Left hindlimb (tissue), 1 donor: ENCODE measurements at regions not wholly inside any gene's neighbourhood (a gene's known extent, or its start where the extent isn't known, plus 50 kb on each side); places are given as distances from the start of the nearest gene placed in this dataset.
A peak's percentile ranks its signal among the peaks of the same experiment; 100 is the strongest.

Experiments used
- DNase-seq: peaks from one replicate; pipeline ENCODE4 v3.0.0-alpha.2; 2018

- DNase-seq = no peak
Measured at GRCh38 chr3:64872345-64872744, 184.5 kb upstream of the ADAMTS9 start.

GRCh38 chr3:64871834-64872249, 184.0 kb upstream of the ADAMTS9 start:
- DNase-seq = no peak

DNA sequence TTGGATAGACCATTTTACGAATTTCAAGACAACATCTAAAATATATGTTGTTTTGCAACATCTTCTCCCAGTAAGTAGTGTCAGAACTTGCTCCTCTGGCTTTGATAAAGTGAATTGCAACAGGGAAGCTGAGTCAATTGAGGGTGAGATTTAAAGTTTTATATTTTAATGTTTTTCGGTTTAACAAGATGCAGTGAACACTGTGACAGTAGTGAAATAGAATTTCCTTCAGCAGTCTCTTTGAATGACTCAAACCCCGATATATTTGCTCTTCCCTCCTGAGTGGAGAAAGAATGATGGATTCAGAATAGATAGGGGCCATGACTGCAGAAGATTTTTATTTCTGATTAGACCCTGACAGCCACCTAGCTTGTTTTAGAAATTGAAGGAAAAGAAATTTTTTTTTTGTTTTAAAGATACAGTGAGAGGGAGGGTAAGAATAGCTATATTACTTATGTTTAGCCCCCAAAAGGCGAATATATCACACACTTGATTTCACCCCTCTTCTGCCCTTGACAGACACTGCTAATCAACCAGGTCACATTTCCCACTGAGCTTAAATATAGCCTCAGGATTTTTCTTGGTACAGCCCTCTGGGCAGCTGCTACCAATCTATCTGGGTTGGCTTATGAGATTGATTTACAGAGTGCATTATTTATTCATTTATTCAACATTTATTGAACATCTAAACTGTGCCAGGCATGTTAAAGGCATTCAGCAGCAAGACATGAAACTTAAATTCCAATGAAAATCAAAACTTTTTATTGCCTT, 183.3 kb upstream of the ADAMTS9 start:
- no peak for DNase-seq

DNA sequence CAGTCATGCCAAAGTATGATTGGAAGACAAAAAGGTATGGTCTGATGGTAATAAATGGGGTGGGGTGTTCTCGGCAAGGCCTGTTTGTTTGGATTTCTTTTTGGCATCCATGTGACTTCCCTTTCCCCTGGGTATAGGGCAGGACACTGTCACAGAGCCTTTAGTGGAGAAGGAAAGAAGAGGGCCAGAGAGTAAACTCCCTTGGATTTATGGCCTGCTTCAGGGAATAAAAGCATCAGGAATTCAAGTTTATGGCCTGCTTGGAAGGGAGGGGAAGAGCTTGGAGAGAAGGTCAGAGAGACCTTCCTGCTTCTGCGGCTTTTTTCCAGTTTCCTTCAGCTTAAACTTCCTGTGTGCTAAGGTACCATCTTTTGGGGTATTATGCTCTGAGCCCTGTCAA, 179.4 kb upstream of the ADAMTS9 start:
- no peak for DNase-seq

DNA sequence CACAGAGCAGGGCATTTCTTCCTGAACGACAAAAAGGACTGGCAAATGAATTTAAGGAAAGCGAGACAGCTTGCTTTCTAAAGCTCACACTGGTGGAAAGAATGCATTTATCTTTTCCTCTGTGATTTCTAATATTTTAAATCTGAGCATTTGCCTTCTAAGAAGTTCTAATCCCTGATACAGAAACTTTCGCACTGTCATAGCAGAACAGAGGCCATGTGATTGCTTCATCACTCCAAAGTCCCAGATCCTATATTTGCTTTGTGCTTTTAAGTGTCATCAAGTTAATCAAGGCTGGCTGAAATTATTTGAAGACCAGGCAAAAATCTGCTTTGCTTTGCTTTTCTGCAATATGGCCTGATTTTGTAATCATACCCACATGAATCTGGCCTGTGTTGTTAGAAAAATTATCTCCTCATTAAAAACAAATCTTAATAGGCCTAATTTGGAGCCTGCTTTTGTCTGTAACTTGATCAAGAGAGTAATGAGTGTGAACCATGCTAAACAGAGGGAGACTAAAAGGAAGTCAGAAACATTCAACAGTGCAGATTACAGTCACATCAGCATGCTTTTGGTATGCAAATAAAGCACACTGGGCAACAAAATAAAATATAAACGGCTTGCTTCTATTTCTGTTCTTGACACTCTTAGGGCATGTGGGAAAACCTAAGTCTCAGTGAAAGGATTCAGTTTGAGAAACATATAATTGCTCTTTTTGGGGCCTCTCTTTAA, 178.2 kb upstream of the ADAMTS9 start:
- no peak for DNase-seq

DNA sequence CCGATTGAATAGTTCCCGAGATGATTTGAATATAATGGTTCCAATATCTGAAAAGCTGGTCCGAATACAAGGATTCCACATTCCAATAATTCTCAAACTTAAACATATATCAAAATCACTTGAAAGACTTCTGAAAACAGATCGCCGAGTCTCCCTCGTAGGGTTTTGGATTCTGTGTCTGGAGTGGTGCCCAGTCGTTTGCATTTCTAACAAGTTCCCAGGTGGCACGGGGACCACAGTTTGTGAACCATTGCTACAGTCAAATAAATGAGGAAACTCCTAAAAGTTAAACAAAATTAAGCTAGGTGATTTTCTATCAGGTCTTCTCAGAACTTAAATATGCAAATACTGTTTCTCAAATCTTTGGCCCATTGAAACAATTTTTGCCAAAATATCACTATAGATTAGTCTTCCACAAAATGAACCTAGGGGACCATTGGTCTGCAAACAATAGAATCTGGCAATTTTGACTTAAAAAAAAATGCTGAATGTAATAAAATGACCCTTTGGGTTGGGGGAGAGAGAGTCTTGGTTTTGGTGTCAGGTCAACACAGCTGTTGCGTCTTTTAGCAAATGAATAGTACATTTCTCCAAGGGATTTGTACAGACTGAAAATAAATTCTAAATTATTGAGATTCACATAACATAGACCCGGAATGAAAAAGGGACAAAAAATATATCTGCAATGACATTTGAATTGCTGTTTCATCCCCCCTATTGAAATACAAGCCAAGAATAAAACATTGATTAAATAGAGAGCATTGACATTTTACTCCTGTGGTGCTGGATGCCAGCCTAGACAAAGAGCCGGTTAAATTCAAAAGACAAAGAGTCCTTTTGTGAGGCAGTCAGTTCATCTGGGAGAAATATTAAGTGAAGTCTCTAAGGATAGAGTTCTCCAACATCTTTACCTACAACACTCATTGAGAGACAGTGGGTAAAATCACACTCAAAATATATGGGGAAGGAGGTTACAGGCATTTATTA, 175.7 kb upstream of the ADAMTS9 start:
- DNase-seq = no peak

- DNase-seq = no peak
Measured at GRCh38 chr3:64861684-64862083, 173.9 kb upstream of the ADAMTS9 start.

DNA sequence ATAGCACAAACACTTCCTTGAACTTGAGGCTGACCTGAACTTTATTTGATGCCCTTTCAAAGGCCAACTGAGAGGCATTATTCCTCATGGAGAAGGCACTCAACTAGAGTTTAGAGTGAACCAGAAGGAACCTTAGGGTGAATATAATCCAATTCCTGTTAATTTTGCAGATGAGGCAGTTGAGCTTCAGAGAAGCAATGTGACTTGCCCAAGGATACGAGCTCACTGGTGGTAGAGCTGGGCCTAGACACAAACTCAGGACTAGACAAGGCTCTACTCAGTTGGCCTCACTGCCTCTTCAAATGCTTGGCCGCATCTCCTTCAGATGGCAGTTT, 172.7 kb upstream of the ADAMTS9 start:
- DNase-seq = no peak

- no peak for DNase-seq
Measured at GRCh38 chr3:64859625-64860535, 172.1 kb upstream of the ADAMTS9 start.

GRCh38 chr3:64856977-64857516, 169.2 kb upstream of the ADAMTS9 start:
- DNase-seq = no peak

- no peak for DNase-seq
Measured at GRCh38 chr3:64856106-64856505, 168.3 kb upstream of the ADAMTS9 start.

GRCh38 chr3:64853456-64853855, 165.7 kb upstream of the ADAMTS9 start:
- DNase-seq = no peak

DNA sequence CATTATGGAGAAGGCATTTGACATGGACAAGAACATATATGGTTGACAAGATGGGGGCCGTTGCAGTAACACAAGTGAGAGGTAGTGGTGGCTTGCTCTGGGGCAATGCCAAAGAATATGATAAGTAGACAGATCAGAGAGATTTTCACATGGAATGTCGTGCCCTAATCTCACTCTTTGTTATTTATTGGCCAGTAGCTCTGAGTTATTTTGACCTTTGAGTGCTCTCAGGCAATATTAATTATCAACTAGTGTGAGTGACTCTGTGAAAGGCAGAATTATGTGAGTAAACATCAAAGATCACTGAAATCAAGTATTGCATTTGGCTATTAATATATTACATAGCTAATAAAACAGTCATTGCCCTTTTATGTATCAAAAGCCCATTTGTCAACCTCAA, 164.9 kb upstream of the ADAMTS9 start:
- no peak for DNase-seq

GRCh38 chr3:64848822-64849221, 161.0 kb upstream of the ADAMTS9 start:
- peak; percentile 41 for DNase-seq

GRCh38 chr3:64848127-64848800, 160.5 kb upstream of the ADAMTS9 start:
- no peak for DNase-seq

DNA sequence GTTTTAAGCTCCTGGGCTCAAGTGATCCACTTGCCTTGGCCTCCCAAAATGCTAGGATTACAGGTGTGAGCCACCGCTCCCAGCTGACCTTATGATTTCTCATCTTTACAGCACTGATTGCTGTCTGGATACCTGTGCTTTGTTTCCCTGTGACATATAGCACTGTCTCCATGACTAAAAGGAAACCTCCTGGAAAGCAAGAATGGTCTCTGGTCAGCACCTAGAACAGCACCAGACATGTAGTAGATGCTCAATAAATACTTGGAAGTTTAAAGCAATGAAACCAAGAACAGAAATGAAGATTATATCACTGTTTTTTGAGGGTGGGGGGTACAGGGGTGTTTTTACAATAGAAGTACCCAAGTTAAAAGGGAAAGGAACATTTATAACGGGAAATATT, 156.8 kb upstream of the ADAMTS9 start:
- no peak for DNase-seq

DNA sequence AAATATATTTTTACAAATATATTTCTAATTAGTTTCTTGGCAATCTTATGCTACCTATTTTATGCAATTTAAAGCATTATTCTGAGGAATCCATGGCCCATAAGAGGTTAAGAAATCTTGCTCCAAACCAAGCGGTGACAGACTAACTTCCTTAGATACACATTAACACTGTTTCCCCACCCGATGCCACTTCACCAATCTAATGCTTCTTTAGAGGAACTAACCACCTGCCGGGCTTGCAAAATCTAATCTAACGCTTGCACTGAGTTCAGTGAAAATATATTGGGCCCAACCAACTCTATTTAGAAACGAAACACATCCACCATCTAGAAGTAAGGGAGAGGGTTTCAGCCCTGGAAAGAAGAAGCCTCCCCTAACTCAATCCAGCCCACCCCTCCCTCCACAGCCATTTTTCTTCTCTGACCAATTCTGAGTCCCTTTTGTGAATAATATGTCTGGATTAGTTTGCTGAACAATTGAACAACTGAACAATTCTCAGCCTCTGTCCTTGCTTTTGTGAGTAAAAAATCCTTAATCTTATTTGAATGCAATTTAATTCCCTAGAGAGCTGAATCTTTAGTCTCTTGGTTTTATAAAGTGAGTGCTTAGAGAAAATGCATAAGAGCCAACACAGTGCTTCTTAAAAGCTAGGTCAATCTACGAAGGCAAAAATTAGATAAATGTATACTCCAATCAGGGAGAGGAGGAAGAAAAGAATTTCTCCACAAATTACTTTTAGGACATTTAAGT, 150.4 kb upstream of the ADAMTS9 start:
- no peak for DNase-seq

GRCh38 chr3:64837126-64837738, 149.4 kb upstream of the ADAMTS9 start:
- DNase-seq = no peak

GRCh38 chr3:64836097-64836496, 148.3 kb upstream of the ADAMTS9 start:
- no peak for DNase-seq

DNA sequence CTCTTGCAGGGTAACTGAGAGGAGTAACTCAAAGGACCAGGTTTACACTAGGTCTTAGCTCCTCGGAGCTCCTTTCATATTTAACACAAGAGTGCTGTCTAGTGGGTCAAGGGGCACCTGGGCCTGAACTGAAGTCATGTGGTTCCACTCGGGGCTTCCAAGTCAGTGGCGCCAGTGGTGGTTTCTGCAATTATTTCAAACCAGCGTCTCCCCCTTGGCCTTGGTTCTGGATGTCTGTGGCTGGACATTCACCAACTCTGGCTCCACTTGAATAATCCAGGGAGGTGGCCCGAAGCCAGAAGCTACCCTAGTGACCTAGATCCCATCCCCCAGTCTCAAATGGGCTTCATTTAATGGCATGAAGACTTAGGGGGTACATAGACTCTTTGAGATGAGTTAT, 144.3 kb upstream of the ADAMTS9 start:
- DNase-seq = no peak
